GM21619 (cell line): ENCODE measurements at regions not wholly inside any gene's neighbourhood (a gene's known extent, or its start where the extent isn't known, plus 50 kb on each side); places are given as distances from the start of the nearest gene placed in this dataset.
A peak's percentile ranks its signal among the peaks of the same experiment; 100 is the strongest.

Experiments used
- ATAC-seq: cut with Tn5 transposase; IDR thresholded peaks from one replicate; pipeline ENCODE4 v1.9.1; 2021; ENCODE audit not compliant: unreplicated experiment

DNA sequence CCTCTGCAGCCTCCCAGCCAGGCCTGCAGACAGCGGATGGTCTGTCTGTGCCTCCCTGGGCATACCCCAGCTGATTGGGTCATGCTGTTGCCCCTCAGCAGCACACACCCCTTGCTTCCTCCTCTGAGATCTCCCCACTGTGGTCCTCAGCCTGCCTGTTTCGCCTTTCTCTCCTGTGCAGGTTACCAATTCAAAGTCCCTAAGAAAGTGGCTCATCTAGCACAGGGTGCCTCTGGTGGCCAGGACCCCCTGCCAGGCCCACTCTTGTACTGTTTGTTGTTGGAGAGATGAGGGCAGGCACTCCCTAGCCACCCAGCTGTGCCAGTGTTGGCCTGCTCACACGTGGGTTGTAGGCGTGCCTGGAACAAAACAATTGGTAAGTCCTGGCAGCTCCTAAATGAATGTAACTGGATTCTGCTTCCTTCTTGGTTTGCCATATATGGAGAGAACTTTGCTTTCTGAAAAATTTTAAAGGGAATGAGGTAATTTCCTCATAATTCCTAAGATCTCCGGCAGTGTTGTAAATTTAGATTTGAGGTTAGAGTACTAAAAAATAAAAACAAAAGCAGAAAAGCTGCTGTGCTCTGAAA is 213.2 kb upstream of the IL12A start:
- no peak for ATAC-seq

DNA sequence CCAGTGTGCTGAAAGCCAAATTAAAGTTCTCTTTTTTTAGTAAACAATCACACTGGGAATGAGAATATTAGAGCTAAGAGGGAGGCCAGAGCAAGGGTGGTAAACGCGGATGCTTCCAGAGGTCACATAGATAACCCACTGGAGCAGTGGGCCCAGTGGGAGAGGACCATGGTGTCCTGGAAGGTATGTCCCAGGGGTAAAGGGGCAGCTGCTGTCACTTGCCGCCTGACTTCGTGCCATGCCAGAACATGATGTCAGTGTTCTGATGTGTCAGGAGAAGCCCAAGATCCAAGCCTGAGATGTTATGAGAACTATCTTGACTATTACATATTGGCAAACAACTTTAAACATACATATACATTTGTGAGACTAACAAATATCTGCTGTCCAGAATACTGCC is 211.9 kb upstream of the IL12A start:
- no peak for ATAC-seq

DNA sequence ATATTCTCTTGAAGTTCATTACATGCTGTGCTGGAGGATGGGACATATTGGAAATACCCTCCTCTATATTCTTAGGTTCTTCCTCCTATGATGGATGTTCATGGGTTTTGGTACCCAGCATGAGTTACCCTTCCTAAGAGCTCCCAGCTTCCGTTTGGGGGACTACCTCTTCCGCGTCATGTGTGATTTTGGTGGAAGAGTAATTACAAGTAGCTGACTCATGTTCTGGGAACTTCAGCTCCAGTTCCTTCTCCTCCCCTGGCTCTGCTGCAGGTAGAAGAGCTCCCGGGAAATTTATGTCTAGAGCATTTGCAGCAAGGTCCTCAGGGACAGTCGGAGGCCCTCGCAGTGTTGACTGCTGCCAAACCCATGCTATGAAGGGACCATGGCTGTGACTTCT is 208.8 kb upstream of the IL12A start:
- ATAC-seq, result no peak

DNA sequence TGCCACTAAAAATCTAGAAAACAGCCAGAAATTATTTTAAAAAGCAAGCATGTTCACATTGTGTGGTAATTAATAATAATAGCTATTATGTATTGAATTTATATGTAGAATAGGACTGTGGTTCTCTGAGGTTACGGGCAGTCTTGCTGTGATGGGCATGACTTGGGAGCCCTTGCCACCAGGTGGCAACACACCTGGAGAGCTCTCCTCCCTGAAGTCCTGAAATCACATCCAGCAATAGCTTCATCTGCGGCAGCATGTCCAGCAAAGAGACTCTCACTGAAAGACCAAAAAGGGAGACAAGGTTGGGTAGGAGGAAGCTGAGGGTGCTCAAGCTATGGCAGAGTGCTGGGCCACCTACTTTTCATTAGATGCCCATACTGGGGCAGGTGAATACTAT is 206.8 kb upstream of the IL12A start:
- no peak for ATAC-seq

DNA sequence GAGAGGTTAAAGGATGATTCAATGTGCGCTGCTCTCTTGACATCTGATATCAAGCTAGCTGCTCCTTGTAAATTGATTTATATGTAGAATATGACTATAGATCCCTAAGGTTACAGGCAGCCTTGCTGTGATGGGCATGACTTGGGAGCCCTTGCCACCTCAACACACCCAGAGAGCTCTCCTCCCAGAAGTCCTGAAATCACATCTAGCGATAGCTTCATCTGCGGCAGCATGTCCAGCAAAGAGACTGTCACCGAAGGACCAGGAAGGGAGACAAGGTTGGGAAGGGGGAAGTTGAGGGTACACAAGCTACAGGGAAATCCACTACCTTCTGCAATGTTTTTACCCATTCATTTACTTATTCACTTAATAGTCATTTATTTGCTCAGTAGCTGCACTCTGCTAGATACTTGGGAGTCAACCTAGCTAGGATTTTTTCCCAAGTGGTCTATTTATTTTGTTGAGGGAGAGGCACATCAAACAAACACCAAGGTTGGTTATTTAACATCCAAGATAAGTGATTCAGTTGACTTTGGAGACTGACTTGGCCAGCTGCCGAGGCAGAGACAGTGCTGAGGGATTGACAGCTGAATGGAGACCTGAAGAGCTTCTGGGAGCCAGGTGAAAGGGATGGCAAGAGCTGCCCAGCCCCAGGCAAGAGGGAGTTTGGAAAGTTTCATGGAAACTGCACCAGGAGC is 205.8 kb upstream of the IL12A start:
- ATAC-seq, result no peak

DNA sequence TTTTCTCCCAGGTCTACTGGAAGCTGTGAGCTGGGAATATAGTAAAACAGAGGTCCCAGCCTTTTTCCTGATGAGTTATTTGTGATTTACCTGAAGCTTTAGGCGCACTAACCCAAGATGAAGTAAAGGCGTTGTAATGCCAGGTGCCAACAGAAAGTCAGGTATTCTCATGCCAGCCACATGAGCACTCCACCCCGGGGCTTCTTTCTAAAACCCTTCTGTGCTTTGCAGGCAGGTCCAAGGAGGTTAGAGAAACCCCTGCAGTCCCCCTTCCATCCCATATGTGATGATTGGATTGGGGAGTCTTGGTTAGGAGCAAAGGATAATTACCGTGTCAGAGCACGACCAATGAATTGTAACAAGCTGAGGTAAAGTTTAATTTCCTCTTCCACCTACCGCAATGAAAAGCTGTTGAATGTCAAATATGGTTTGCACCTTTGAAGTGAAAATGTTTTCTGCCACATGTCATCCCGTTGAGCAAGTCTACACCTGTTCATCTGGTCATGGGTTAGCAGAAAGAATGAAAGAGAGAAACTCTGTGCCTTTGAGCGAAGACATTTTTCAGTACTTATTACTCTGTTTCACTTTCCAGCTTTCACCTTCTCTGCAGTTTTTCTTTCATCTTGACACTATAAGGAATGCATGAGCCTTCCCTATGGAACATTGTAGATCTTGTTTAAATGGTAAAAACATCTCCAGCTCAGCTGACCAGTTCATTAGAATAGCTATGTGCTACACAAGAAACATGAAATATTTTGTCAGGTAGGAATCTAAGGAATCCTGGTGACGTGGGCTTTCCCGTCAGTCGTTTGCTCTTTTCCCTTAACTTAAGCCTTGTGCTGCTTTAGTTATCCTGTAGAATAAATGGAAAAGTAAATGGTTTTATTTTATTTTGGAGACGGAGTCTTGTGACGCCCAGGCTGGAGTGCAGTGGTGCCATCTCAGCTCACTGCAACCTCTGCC is 204.6 kb upstream of the IL12A start:
- peak; percentile 72 for ATAC-seq

DNA sequence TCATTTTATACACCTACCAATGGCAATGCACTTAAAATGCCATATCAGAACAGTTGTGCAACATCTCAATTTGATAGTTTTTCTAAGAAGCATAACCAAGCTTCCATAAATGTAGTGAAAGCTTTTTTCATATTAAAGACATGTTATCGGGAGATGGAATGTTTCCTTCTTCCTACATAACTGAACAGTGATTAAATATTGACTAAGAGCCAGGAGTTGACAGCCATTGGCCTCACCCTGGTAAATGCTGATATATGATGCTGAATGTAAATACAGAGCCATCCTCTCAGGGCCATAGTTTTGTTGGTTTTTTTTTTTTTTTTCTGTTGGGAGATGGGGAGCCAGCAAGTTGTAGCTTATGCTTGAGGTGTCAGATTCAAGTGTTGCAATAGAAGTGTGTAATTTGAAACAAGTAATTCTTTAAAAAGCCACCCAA is 203.3 kb upstream of the IL12A start:
- no peak for ATAC-seq

DNA sequence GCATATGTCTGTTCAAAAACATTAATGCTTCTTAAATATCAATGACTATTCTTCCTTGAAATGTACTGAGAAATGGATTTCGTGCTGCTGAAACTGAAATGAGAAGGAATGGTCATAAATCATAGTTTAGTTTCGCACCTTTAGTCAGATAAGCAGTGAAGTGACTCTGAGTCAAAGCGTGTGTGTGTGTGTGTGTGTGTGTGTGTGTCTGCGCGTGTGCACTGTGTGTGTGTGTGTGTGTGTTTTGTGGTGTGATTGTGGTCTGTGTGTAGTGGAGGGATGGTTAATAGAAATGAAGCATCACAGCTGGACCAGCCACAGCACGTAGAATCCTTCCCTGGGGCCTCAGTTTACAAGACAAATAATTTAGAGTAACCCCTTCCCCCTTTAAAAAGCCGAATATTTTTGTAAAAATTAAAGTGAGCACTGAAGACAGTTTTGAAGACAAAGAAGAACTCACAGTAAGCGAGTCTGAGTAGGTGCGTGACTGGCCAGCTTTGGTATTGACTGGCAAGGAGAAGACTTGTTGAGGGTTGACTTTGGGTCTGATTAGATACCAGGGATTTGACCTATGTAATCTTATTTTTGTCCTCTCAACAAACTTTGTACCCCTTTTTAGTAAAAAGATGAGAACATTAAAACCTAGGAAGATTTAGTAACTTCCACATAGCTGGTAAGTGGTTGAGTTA is 202.0 kb upstream of the IL12A start:
- no peak for ATAC-seq

DNA sequence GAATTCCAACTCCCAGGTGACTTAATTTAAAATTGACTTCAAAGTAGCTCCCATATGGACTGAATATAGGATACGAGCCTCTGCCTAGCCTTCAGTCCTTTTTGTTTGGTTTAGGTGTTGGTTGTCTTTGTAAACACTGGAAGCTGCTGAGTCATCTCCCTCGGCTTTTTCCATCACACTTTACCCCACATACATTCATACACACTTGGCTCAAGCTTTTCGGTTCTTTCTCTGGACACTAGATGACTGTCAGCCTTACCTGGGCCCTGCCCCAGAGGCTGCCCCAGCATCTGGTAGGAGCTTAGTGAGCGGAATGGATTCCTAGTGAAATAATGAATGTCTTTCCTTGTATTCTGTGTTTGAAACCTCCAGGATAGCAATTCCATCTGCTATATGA is 201.5 kb upstream of the IL12A start:
- ATAC-seq, result no peak

DNA sequence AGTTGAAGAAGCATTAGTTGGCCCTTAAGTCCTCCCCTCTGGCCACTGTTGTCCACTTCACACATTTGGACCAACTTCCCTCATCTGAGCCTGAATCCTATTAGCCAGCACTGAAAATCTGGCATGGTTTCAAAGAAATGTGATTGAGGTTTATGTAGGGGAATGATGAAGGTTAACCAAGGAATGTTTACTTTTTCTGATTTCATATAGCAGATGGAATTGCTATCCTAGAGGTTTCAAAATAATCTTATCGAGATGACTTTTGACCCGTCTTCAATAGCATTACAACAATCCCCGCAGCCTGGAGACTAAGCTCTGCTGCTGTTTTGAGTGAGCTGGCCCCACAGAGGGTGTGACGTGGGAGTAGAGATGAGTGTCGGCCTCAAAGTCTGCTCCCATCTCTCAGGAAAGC is 200.8 kb upstream of the IL12A start:
- no peak for ATAC-seq

DNA sequence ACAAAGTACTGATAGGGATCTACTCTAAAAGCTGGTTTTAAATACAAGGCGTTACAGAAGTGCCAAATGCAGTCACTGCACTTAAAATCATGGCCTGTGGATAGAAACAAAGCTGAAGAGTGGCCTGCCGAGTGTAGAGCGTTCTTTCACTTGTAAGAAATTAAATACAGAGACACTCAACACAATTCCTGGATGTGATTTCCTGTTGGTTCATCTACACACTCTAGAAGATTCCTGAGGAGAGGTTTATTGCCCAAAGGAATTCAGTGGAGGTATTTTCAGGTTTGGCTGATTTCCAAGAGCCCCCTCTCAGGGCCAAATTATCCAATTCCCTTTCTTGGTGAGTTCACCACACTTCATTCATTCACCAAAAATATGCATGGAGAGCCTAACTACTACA is 200.3 kb upstream of the IL12A start:
- no peak for ATAC-seq

DNA sequence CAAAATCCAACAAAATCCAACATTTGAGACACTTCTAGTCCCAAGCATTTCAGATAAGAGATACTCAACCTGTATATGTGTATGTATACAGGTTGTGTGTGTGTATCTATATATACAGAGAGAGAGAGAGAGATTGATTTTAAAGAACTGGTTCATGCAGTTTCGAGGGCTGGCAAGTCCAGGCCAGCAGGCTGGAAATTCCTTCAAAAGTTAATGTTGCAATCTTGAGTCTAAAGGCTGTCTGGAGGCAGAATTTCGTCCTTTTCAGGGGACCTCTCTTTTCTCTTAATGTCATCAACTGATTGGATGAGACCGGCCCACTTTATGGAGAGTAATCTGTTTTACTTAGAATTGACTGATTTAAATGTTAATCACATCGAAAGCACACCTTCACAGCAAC is 199.6 kb upstream of the IL12A start:
- ATAC-seq, result no peak

DNA sequence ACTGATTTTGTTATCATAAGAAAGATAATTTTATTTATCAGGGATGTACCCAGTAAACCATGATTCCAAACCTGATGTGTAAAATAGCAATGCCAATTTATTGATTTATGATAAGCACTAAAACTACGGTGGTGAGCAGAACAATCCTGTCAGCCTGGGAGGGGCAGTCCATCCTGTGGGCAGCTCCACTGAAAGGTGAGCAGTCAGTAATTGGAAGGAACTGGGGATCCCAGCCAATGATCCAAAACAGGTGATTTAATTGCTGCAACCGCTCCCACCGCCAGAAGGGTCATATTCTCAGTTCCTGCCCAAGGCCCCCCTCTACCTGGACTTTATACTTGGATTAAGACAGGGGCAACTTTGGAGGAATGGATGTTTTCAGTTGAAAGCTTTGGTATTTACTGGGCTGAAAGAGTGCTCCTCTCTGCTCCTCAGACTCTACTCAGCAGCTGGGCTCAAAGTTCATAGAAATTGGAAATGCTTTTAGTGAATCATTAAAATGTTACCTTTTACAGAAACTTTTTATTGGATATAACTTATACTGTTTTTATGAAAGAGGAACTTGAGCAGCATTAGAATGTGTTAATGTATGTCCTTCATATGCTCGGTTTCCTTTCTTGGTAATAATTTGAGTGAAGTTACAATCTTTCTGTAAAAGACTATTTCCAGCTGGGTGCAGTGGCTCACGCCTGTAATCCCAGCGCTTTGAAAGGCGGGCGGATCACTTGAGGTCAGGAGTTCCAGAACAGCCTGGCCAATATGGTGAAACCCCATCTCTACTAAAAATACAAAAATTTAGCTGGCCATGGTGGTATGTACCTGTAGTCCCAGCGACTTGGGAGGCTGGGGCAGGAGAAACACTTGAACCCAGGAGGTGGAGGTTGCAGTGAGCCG is 198.6 kb upstream of the IL12A start:
- ATAC-seq, result no peak

DNA sequence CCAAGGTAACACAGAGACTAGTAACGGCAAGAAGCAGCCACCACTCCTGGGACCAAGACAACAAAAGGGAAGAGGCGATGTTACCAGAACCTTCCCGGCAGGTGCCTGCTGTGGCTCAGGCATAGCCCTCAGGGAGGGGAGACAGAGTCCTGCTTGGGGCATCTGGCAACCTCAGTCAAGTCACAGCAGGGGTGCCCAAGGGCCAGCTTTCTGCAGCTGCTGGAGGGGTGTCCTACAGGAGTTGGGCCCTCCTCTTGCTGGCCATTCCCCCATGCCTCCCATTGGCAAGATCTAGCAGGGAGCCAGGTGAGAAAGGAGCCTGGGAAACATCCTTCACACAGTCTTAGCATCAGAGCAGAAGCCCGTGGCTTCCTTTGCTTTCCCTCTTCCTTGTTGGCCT is 197.3 kb upstream of the IL12A start:
- ATAC-seq, result no peak

DNA sequence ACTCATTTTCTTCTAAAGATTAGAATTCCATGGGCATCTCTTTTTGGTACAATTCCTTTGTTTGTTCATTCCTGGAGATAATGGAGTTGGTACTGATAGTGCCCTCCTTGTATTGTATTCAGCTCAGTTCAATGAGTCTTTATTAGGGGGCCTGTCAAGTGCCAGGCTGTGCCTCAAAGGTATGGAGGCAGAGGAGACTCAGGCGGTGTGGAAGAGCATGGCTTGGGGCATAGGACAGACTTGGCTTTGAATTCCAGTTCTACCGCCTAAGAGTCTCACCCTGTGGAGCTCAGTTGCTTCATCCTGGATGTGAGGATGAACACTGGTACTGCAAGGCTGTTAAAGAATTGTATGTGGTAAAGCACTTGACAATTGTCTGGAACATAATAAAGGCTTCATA is 196.6 kb upstream of the IL12A start:
- no peak for ATAC-seq

DNA sequence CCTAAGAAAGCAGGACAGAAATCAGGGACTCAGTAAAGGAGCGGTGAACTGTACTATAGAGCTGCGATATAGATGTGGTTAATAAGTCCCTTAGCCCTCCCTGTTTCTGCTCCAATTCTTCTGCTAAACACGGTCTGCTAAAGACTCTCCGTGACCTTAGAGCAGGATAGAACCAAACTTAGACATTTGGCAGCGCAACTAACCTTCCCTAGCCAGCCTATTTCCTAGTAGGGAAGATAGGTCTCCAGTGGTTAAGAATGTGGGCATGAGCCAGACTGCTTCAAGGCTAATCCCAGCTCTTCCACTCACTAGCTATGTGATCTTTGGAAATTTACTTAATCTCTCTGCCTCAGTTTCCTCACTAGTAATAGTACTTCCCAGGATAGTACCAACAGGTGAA is 193.6 kb upstream of the IL12A start:
- ATAC-seq, result no peak

DNA sequence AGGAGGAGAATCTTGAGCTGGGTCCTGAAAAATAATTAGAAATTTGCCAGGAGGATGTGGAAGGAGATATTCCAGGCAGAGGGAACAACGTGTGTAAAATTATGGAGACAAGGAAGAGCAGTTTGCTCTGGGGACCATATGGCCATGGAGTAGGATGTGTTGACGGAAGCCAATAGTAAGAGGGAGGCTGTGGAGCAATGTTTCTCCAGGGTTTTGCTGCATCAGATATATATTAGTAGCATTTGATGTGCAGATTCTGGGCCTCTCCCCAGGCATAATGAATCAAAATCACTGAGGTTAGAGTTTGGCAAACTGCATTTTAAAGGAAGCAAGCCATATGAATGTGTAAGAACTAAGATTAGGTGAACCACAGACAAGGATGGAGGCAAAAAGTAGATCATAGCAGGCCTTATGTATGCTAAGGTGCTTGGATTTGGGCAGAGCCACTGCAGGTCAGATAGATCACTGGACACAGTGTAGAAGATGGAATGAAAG is 192.9 kb upstream of the IL12A start:
- ATAC-seq, result no peak

DNA sequence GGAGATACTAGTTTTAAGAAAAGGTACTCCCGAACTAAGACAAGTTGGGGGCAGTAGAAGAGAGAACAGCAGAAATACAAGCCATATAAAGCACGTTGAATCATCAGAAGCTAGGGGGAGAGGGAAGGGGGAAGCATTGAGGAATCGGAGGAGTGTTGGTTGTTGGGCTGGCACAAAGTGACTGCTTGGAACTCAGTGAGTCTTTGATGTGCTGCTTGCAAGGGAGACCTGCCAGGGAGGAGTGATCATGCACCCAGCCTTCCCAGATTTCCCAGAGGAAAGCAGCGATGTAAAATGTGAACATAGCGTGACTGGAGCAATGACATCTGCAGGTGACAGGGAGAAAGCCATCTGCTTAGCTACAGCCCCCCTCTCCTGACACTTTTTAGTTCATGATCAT is 192.4 kb upstream of the IL12A start:
- ATAC-seq, result no peak

DNA sequence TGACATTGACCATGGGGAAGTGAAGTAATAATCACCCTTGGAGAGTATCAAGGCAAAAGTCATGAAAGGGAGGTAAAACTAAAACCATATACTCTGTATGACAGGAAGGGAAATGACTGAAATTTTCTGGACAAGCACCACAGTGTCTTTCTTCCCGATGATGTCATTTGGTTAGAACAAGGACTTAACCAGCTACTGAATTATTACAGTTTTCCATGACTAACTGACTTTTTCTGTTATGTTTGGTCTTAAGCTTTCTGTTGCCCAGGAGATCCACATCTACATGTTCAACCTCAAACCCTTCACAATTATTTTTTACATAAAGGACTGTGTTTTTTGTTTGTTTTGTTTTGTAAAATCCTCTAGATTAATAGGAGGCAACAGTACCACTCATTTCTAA is 191.9 kb upstream of the IL12A start:
- ATAC-seq, result no peak

DNA sequence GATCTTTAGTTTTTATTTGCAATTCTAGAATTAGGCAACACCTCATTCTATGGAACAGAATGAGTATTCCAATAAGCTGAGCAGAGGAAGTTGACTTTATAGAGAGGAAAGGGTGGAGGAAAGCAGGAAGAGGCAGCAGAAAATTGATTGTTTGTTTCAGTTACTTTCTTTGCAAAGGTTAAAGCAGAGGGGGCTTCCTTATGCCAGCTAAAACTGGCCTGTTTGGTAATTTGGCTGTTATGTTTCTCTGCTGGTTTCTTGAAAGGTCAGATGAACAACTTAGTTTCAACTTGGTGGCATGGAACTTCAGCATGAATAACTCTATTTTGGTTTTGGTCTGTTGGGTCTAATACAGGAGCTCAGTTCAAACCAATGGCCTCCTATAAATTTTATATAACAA is 190.9 kb upstream of the IL12A start:
- no peak for ATAC-seq
